Astrocyte of the hippocampus (primary cell): ENCODE measurements at regions not wholly inside any gene's neighbourhood (a gene's known extent, or its start where the extent isn't known, plus 50 kb on each side); places are given as distances from the start of the nearest gene placed in this dataset.
"Not testable (repeated sequence)": the region's sequence is repeated elsewhere in the genome, so short reads cannot be mapped to it uniquely, and the experiment has no call there.

Source experiments
- DNase-seq: peaks from one replicate; pipeline ENCODE4 v3.0.0; 2011; ENCODE audit warnings: low read depth, low spot score

DNA sequence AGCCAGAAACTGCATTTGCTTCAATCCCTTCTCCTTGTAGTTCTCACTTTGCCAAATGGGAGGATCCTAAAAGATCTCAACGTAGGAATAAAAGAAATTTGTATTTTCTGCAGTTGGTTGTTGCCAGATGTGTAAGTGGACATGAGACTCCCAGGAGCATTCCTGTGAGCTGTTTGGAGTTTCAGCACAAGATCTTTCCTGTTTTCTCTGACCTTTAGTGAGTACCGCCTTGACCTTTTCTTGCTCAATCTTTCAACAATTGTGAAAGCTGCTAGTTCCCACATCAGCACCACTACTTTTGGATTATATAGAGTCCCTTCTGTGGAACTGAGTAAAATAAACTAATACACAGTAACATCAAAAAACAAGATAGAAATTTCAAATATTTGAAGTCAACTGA, 683.8 kb upstream of the PABPC4L start:
- no peak for DNase-seq

DNA sequence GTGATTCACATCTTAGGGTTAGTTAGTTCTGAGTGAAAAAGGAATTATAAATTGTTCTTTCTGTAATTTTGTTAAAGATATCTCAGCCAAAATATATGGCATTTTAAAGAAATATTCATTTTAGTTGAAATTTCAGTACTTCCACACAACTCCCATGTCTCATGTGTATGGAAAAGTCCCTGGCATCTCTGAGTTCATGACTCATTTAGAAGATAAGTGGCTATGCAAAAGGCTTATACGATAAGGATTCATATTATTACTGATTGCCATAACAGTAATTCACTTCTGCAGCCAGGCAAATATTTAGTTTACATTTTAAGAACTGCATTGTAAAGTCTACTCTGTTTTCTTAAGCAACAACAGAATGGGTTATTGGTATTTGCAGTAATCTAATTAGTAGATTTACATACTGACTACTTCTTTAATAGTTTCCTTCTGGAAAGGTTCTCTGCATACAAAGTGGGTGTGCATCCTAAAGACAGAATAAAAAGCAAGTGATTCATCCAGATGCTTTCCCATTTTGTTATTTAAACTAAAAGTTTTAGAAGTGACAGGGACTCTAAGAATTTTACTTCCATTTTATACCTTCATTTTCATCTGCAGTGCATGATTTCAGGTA, 682.4 kb upstream of the PABPC4L start:
- DNase-seq: no peak

DNA sequence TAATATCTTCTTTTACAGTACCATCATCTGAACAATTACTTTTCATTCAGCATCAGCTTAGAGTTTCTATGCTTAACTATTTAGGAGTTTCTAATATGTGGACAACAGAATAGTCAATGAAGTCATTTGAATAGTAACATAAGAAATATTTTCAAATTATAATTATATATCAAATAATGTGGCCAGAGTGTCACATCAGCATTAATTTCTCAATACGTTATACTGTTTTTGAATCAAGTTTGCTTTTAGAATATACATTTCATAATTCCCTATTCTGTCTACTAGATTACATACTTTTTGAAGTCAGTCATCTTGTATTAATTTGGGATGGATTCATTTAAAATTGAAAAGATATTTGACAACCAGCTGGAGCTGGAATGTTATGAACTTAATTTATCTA, 677.4 kb upstream of the PABPC4L start:
- no peak for DNase-seq

DNA sequence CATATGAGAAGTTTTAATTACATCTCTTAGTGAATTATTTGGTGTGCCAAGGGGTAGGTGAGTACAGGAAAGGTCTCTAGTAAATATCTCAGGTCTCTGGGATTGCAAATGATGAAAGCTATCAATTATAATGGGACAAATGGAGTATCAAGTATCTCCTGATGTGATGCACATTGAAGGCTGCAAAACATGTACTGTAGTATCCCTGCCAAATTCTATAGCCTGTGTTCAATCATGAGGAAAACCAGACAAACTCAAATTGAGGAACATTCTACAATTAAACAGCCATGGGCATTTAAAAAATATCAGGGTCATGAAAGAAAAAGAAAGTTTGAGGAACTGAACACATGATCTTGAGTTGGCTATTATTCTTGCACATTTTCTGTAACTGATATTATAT, 665.4 kb upstream of the PABPC4L start:
- no peak for DNase-seq

DNA sequence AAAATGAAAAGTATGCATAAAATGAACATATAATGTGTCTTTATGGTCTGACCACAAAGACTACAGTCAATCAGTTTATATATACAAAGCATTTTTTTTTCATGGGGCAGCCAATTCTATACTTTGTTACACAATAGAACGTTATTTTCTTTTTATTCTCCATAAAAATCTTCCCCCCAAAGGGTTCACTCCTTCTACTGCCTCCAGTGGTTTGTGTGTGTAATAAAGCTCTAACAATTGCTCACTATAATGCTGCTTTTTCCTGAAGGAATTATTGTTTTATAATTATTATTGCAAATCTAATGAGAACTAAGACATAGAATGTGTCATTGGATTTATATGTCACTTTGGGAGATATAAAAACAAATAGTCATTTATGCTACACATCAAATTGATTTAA, 664.1 kb upstream of the PABPC4L start:
- no peak for DNase-seq

DNA sequence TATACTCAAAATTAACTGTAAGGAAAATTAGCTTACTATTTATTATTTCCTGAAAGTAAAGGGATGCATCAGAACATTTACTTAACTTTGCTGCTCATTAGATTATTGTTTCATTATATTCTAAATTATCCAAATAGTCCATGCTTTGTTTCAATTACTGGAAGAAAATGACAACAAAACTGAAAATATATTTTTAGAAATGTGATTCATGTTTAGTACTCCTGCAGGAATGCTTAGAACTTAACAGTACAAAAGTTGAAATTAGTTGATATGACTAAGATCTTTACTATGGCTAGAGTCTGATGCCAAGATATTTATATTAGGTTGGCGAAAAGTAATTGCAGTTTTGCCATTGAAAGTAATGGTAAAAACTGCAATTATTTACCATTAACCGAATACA, 660.5 kb upstream of the PABPC4L start:
- peak; percentile 2 for DNase-seq

DNA sequence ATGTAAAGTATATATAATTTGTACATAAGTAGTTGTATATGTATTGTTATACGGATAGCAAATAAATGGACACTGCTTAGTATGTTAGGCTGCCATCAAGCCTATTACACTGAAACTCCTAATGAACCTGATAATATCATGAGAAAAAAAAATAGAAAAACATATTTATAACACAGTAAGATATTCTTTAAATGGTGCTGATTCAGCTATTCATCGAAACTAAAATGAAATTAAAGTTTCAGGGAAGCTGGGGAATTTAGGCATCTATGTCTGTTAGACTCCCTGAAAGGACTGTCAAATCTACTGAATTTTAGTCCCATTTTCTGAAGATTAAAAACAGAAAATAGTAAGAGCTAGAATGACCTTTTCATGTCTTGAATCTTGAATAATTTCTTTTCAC, 647.1 kb upstream of the PABPC4L start:
- DNase-seq: no peak

DNA sequence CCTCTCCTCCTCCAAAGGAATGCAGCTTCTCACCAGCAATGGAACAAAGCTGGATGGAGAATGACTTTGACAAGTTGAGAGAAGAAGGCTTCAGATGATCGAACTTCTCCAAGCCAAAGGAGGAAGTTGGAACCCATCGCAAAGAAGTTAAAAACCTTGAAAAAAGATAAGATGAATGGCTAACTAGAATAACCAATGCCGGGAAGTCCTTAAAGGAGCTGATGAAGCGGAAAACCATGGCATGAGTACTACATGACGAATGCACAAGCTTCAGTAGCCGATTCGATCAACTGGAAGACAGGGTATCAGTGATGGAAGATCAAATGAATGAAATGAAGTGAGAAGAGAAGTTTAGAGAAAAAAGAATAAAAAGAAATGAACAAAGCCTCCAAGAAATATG, 629.2 kb upstream of the PABPC4L start:
- not testable (repeated sequence) for DNase-seq

DNA sequence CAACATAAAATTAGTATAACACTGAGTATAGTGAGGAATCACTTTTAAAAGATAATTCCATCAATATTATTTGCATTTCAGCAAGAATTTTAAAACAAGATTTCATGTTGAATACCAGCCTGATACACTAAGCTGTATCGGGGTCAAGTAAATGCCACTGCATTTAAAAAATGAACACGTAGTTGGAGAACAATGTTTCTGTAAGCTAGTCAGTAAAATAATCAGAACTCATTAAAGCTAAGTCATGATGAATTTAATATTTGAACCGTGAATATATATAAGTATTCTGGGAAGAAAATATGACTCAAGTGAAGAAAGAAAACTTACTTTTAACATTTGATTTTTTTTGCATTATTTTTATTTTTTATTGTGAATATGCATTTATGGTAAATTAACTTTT, 611.0 kb upstream of the PABPC4L start:
- DNase-seq: no peak

DNA sequence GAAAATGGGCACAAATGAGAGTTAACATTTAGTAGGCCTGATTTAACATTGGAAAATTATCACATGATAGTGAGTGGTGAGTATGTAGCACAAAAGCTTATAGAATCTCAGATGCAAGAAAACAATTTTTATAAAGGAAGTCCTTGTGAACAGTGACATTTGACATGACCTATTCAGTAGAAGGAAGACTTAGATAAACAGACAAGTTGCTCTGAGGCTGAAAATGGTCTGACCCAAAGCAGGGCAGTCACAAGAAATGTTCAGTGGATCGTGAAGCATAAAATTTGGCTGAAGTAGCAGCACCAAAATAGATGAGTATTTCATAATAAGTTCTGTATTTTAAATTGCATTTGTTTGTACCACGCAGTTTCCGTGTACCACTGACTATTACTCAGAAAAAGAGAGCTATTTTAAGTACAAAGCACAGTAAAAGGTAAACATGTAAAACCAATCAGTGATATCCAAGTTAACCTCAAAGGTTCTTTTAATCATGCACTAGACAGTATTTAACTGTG, 605.7 kb upstream of the PABPC4L start:
- no peak for DNase-seq

DNA sequence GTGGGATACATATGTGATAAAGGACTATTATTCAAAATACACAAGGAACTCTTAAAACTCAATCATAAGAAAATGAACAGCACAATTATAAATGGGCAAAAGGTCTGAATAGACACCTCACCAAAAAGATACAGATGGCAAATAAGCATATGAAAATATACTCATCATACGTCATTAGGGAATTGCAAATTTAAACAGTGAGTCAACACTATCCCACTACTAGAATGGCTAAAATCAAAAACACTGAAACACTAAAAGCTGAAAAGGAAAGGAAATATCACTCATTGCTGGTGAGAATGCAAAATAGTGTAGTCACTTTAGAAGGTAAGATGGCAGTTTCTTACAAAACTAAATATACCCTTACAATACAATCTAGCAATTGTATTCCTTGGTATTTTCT, 597.0 kb upstream of the PABPC4L start:
- no peak for DNase-seq

DNA sequence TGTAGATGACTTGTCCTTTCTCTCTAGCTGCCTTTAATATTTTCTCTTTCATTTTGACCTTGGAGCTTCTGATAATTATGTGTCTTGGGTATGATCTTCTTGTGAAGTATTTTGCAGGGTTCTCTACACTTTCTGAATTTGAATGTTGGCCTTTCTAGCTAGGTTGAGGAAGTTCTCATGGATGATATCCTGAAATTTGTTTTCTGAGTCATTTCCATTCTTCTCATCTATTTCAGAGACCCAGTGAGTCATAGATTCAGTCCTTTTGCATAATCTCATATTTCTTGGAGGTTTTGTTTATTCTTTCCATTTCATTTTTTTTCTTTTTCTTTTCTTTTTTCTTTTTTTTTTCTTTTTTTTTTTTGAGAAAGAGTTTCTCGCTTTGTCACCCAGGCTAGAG, 585.7 kb upstream of the PABPC4L start:
- no peak for DNase-seq

DNA sequence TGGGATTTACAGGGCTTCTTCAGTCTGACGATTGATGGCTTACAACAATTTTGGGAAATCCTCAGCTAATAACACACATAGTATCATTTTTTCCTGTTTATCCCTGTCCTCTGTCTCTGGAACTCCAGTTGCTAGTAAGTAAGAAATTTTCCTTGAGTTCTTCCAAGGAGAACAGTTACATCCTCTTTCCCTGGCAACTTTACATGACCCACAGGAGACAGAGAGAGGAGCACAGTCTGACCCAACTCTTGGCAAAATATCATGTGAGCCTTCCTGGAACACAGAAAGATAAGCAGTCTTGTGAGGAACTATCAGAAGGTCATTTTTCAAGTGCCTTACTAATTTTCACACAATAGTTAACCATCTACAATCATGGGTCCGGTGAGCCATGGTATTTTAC, 578.7 kb upstream of the PABPC4L start:
- no peak for DNase-seq

DNA sequence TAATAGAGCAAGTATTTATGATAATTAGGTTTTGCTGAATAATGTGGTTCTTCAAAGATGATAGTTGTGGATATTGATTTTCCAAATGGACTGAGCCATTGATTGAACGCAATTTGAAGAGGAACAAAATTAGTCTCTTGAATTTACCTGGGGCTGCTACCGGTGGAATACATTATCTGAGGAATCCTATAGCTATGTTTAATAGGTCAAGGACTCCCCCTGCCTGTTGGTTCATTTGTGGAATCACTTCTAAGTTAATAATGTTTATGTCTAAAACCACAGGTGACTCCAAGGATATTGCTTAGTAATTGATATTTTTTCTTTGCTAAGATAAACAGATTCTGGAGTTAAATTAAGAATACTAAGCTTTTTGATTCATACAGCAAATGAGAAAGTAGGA, 576.0 kb upstream of the PABPC4L start:
- DNase-seq: peak; percentile 6

DNA sequence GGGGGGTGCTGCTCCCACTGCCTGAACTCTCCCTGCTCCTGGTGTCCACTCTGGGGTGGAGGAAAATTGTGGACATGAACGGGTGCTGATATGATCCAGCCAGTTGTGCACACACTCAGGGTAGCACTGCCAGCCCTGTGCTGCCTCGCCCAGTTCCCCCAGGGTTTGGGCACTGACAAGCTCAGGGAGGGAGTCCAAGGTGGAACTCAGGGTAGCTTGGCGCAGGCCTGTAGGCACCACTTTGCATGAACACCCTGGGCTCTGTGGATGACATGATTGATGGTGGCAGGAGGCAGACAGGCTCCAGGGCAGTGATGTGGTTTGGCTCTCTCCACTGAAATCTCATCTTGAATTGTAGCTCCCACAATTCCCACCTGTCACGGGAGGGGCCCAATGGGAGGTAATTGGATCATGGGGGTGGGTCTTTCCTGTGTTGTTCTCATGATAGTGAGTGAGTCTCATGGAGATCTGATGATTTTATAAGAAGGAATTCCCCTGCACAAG, 572.0 kb upstream of the PABPC4L start:
- no peak for DNase-seq

DNA sequence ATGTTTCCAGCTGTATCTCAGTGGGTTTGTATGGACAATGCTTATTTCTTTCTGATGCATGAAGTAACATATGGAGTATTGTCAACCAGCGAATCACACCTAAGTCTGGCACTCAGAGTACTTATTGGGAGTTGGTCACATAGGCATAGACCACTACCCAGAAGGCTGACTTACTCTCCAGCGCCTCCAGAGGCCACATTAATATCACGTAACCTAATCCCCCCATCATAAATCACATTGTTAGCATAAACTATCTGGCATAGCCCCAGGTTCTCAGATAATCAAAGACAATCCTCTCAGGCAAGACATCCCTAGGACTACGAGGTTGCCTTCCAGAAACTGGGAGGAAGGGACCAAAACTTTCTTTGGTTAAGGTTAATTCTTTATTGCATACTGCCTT, 560.5 kb upstream of the PABPC4L start:
- DNase-seq: no peak

DNA sequence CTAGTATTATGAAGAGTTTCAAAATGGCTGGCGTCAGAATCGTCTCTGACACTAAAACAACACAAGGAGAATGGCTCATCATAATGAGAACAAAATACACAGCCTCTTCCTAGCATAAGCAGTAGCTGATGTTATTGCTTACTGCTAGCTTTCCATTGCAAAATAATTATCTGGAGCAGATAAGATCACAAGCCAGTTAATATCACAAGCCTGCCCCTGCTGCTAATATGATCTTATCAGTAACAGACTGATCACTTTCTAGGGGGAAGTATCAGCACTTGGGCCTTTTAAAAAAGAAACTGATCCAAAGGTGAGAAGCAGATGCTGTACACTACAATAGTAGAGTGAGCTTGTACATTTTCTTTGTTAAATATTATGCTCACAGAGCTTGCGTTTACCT, 554.8 kb upstream of the PABPC4L start:
- no peak for DNase-seq

DNA sequence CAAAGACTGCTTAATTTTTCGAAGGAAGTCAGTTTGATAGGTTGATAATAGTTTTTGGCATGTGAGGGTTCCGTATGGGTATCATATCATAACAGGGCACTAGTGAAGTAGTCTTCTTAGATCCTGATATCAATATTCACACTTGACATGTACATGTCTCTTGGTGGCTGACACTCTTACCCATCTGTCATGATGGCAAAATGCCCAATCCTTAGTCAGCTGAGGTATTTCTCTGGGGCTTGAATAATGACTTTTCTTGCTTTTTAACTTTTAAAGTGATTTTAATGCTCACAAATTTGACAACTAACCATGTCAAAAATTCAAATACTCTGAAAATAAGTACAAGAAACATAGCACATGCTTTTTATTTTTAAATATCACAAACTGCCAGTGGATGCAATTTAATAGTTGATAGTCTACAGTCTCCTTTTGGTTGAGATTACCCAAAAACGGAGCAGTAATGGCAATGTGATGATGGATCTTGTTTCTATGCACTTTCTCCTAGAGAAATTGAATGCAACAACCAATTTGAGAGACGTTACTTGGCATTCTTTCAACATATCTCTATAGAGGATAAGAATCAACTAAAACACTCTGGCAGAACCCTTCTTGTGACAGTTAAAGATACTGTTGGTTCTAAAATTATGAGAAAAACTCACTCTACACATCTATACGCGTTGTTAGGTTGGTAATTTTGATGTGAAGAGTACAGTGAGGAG, 552.9 kb upstream of the PABPC4L start:
- DNase-seq: no peak

DNA sequence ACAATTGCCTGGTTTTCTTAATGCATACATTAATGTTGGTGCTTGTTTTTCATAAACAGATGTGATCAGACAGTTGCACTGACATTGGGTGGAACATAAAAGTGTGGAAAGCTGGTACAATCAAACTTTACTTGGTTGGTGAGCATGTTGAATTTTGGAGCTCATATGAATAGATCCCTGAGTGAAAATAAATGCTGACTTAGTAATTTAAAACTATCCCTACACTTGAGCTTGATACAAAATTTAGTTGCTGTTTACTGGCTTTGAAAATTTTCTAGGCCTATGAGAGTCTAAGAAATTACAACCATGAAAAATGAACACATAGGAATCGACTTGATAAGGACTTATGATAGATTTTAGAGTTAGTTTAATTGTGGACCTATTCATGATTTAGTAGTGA, 551.8 kb upstream of the PABPC4L start:
- DNase-seq: no peak

DNA sequence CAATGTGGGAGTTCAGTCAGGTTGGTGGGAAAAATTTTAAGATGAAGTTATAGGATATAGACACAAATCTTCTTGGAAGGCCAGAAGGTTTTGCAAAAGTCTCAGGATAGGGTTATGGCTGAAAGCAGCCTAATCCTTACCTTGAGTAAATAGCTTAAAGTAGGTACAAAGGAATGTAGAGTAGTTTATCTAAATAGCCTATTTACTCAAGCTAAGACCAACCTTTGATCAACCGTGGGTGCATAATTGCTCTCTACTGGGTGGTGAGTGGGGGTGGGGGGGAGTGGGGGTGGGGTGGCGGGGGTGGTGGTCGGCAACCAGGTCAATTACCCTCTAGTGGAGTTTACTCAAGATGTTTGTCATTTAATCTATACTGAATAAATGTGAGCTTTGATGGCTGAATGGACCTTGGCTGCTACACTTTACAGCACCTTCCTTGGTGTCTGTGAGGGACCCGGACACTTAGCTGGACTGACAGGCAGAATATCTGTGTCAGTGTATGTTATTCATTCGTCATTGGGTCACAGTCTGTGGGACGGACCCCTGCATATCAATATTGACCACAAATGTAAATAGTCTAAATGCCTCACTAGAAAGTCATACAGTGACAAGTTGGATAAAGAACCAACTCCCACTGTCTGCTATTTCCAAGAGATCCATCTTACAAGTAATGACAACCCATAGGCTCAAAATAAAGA, 545.7 kb upstream of the PABPC4L start:
- peak; percentile 1 for DNase-seq

DNA sequence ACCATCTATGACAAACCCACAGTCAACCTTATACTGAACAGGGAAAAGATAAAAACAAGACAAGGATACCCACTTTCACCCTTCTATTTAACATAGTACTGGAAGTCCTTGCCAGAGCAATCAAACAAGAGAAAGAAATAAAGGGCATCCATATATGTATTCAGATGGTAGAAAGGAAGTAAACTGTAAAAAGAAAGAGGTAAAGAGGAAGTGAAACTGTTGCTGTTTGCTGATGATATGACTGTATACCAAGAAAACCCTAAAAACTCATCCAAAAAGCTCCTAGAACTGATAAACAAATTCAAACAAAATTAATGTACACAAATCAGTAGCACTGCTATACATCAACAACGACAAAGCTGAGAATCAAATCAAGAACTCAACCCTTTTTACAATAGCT, 538.7 kb upstream of the PABPC4L start:
- no peak for DNase-seq

DNA sequence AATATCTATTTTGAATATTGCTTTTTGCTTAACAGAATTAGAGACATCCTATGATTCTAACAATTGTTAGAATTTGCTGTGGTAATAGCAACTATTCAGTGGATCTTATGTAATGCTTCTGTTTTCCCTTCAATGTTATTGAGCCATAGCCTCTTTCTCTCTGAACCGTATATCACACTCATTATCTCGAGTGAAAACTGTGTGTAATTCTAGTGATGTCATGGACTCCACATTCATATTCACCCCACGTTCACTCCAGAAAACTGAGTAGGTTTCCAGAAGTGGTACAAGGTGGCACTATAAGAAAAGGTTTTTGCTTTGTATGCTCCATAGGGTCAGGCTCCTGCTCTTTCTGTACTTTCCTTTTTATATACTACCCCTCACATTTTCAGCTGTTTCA, 534.3 kb upstream of the PABPC4L start:
- DNase-seq: no peak

DNA sequence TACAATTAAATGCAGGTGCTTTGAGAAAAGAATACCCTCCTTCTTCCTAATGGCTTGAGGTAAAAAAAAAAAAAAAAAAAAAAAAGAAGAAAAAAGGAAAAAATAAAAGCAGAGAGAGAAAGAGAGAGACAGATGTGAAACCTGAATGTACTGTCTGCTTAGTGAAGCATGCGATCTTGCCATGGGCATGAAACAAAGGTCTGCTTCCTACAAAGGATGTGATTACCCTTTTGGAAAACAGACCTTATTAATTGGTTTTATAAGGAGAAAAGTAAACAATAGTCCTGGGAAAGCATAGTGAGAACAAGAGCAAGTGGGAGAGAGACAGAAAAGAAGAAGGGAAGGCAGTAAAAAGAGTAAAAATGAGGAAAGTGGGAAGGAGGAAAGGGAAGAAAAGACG, 526.1 kb upstream of the PABPC4L start:
- no peak for DNase-seq
